Ishikawa (cell line): ENCODE measurements at regions not wholly inside any gene's neighbourhood (a gene's known extent, or its start where the extent isn't known, plus 50 kb on each side); places are given as distances from the start of the nearest gene placed in this dataset.

Experiments used
- TAF1 ChIP-seq: IDR thresholded peaks from 2 replicates; pipeline ENCODE4 v1.6.1; 2012; ENCODE audit warnings: low read depth, mild to moderate bottlenecking
- TF ChIP-seq, protein P1 (sequence below): IDR thresholded peaks from 2 replicates; pipeline ENCODE4 v1.6.1; 2012

GRCh38 chr22:47457509-47458300, 695.3 kb downstream of the TBC1D22A start:
- TF ChIP-seq TAF1 = no peak
- TF ChIP-seq, protein P1, sequence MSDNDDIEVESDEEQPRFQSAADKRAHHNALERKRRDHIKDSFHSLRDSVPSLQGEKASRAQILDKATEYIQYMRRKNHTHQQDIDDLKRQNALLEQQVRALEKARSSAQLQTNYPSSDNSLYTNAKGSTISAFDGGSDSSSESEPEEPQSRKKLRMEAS = no peak
